Panc1 (cell line): ENCODE measurements at regions not wholly inside any gene's neighbourhood (a gene's known extent, or its start where the extent isn't known, plus 50 kb on each side); places are given as distances from the start of the nearest gene placed in this dataset.

Source experiments
- ATAC-seq: fragments of 200-7000 bp; cut with Tn5 transposase; 2 replicates; pipeline ENCODE4 v1.9.1; 2020; ENCODE audit warnings: mild to moderate bottlenecking, moderate library complexity
- BruUV-seq: library from RNA; stranded (reverse); fragments of 400-500 nt; replicated peaks from 2 replicates; lab custom pipeline; 2021; lab: Mats Ljungman, UMichigan
- CTCF ChIA-PET: fragments of 300-600 bp; sonication (Branson Sonifier 250); formaldehyde crosslinking; loops from one replicate; lab custom pipeline; 2022; ENCODE audit warnings: antibody characterized with exemption; lab: Charles Lee
- POLR2A ChIA-PET: fragments of 300-600 bp; sonication (Branson Sonifier 250); formaldehyde crosslinking; loops from one replicate; lab custom pipeline; 2022; ENCODE audit warnings: antibody characterized with exemption; lab: Charles Lee
- DNase-seq: peaks from one replicate; pipeline ENCODE4 v3.0.0-alpha.2; 2010; ENCODE audit warnings: low read depth, low spot score
- H3K27ac ChIP-seq: 2 replicates; pipeline ENCODE4 v1.5.1; 2011; ENCODE audit warnings: mild to moderate bottlenecking, low read length, inconsistent platforms
- H3K27me3 ChIP-seq: fragments of 200-500 bp; sonication (Bioruptor generic); 2 replicates; pipeline ENCODE4 v1.6.0; 2014; ENCODE audit warnings: low read length, inconsistent platforms; ENCODE audit not compliant: control insufficient read depth, insufficient read depth
- H3K36me3 ChIP-seq: fragments of 200-500 bp; sonication (Bioruptor generic); 2 replicates; pipeline ENCODE4 v1.5.1; 2014; ENCODE audit warnings: inconsistent platforms, mild to moderate bottlenecking, low read length, moderate library complexity; ENCODE audit not compliant: control insufficient read depth, insufficient read depth
- H3K4me1 ChIP-seq: 2 replicates; pipeline ENCODE4 v1.5.1; 2011; ENCODE audit warnings: inconsistent platforms, mild to moderate bottlenecking, low read length, moderate library complexity; ENCODE audit not compliant: control insufficient read depth, insufficient read depth
- H3K4me3 ChIP-seq, 2 experiments: 2 replicates each; pipeline ENCODE4 v1.5.1; 2011 to 2012; ENCODE audit warnings: low read depth in 2 of 2, low read length in 2 of 2, mild to moderate bottlenecking in 2 of 2, inconsistent platforms in 1 of 2, moderate library complexity in 1 of 2
- H3K9me3 ChIP-seq: fragments of 200-500 bp; sonication (Bioruptor generic); 2 replicates; pipeline ENCODE4 v1.5.1; 2014; ENCODE audit warnings: low read depth, mild to moderate bottlenecking, inconsistent platforms, low read length, moderate library complexity; ENCODE audit not compliant: control insufficient read depth, insufficient read depth
- CTCF ChIP-seq: fragments of 450-650 bp; IDR thresholded peaks from 2 replicates; pipeline ENCODE4 v1.5.1; 2017; ENCODE audit warnings: mild to moderate bottlenecking
- POLR2AphosphoS5 ChIP-seq: IDR thresholded peaks from 2 replicates; pipeline ENCODE4 v1.6.1; 2012; ENCODE audit warnings: mild to moderate bottlenecking, low read depth, low read length, moderate library complexity
- SIN3A ChIP-seq: IDR thresholded peaks from 2 replicates; pipeline ENCODE4 v1.6.1; 2012; ENCODE audit warnings: low read depth, mild to moderate bottlenecking, low read length, moderate library complexity, borderline replicate concordance; ENCODE audit not compliant: insufficient read depth
- TCF7L2 ChIP-seq: IDR thresholded peaks from 2 replicates; pipeline ENCODE4 v1.6.1; 2011; ENCODE audit warnings: mild to moderate bottlenecking, low read depth, low read length, inconsistent platforms
- in situ Hi-C: cut with HindIII; loops from 2 replicates; pipeline ENCODE4 v1.10.0; 2016; ENCODE audit warnings: low sequenced_read_pairs, low pct_unique_long_range_greater_than_20kb
- intact Hi-C: fragments of 100-400 bp; cut with micrococcal nuclease; formaldehyde crosslinking; loops from one replicate; pipeline ENCODE4 v1.10.0; 2022; ENCODE audit not compliant: unreplicated experiment
- TF ChIP-seq, protein P1 (sequence below), 2 experiments: IDR thresholded peaks; 2 replicates each; pipeline ENCODE4 v1.6.1; 2011 to 2012; ENCODE audit warnings: low read depth in 2 of 2, control low read depth in 1 of 2, low read length in 1 of 2, mild to moderate bottlenecking in 1 of 2, moderate library complexity in 1 of 2; ENCODE audit not compliant: insufficient read depth in 1 of 2

- BruUV-seq, result no TSS peak
- Histone ChIP-seq H3K4me3 (no peak overlapping the region), H3K27me3 (no peaks in the 10 kb centered on the region), H3K9me3 (no peaks in the 10 kb centered on the region), H3K36me3 (no peaks in the 10 kb centered on the region), H3K4me1 (no peaks in the 10 kb centered on the region), H3K27ac (no peak overlapping the region)
- ChIA-PET CTCF (no interaction called here), POLR2A (no interaction called here)
- DNase-seq (no peak), ATAC-seq (no peak)
- TF ChIP-seq CTCF, result no peak
- no peak for TF ChIP-seq SIN3A
- TF ChIP-seq TCF7L2, result no peak
- TF ChIP-seq, protein P1, sequence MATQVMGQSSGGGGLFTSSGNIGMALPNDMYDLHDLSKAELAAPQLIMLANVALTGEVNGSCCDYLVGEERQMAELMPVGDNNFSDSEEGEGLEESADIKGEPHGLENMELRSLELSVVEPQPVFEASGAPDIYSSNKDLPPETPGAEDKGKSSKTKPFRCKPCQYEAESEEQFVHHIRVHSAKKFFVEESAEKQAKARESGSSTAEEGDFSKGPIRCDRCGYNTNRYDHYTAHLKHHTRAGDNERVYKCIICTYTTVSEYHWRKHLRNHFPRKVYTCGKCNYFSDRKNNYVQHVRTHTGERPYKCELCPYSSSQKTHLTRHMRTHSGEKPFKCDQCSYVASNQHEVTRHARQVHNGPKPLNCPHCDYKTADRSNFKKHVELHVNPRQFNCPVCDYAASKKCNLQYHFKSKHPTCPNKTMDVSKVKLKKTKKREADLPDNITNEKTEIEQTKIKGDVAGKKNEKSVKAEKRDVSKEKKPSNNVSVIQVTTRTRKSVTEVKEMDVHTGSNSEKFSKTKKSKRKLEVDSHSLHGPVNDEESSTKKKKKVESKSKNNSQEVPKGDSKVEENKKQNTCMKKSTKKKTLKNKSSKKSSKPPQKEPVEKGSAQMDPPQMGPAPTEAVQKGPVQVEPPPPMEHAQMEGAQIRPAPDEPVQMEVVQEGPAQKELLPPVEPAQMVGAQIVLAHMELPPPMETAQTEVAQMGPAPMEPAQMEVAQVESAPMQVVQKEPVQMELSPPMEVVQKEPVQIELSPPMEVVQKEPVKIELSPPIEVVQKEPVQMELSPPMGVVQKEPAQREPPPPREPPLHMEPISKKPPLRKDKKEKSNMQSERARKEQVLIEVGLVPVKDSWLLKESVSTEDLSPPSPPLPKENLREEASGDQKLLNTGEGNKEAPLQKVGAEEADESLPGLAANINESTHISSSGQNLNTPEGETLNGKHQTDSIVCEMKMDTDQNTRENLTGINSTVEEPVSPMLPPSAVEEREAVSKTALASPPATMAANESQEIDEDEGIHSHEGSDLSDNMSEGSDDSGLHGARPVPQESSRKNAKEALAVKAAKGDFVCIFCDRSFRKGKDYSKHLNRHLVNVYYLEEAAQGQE (IDR thresholded peaks at IDR 0.05; ENCODE audit: insufficient read depth in 1 of 2, low read depth in 2 of 2, low read length in 1 of 2), result no peak
- TF ChIP-seq POLR2AphosphoS5, result no peak
- in situ Hi-C loops (no loop called here), intact Hi-C loops (no loop called here)
These were observed 288.5 kb upstream of the NEGR1 start for GRCh38 chr1:72570815-72571214.

GRCh38 chr1:72568113-72568512 lies 285.8 kb upstream of the NEGR1 start:
- Histone ChIP-seq H3K4me3 (no peak overlapping the region), H3K36me3 (no peaks in the 10 kb centered on the region), H3K27ac (no peak overlapping the region), H3K4me1 (no peaks in the 10 kb centered on the region), H3K9me3 (no peaks in the 10 kb centered on the region), H3K27me3 (no peaks in the 10 kb centered on the region)
- DNase-seq (no peak), ATAC-seq (no peak)
- intact Hi-C loops (no loop called here), in situ Hi-C loops (no loop called here)
- BruUV-seq, result no TSS peak
- CTCF ChIA-PET, result no interaction called here
- TF ChIP-seq POLR2AphosphoS5 (no peak), TCF7L2 (no peak), CTCF (no peak)
- TF ChIP-seq, protein P1 (IDR thresholded peaks at IDR 0.05; ENCODE audit: insufficient read depth in 1 of 2, low read depth in 2 of 2, low read length in 1 of 2), result no peak
- POLR2A ChIA-PET, result no interaction called here
